Testis (tissue), 2 donors: ENCODE measurements at regions not wholly inside any gene's neighbourhood (a gene's known extent, or its start where the extent isn't known, plus 50 kb on each side); places are given as distances from the start of the nearest gene placed in this dataset.

ENCODE experiments used
- DNase-seq: peaks from one replicate; pipeline ENCODE4 v3.0.0-alpha.2; 2019
- H3K27ac ChIP-seq, 2 donors: fragments of 200-600 bp; sonication (generic); one replicate each; pipeline ENCODE4 v1.5.1; 2019
- H3K27me3 ChIP-seq: fragments of 200-600 bp; sonication (generic); one replicate; pipeline ENCODE4 v1.5.1; 2019
- H3K36me3 ChIP-seq: fragments of 200-600 bp; sonication (generic); one replicate; pipeline ENCODE4 v1.5.1; 2017; ENCODE audit warnings: low read depth; ENCODE audit errors: missing control alignments
- H3K4me1 ChIP-seq: fragments of 200-600 bp; sonication (generic); one replicate; pipeline ENCODE4 v1.5.1; 2019
- H3K4me3 ChIP-seq, 2 donors: fragments of 200-600 bp; sonication (generic); one replicate each; pipeline ENCODE4 v1.5.1; 2017 to 2019
- H3K9me3 ChIP-seq: fragments of 200-600 bp; sonication (generic); one replicate; pipeline ENCODE4 v1.5.1; 2017
- POLR2A ChIP-seq: fragments of 450-650 bp; IDR thresholded peaks from one replicate; pipeline ENCODE4 v1.6.1; 2017; ENCODE audit warnings: antibody characterized with exemption, mild to moderate bottlenecking, moderate library complexity
- WGBS, 2 donors: methylation state at CpG; one replicate each; pipeline ENCODE4 v1.1.5; 2018; 5-methylcytosine and 5-hydroxymethylcytosine counted together
- intact Hi-C: fragments of 100-400 bp; cut with DNase I; formaldehyde crosslinking; loops from one replicate; pipeline ENCODE4 v1.15.1; 2023; ENCODE audit warnings: low total_unique reads
- TF ChIP-seq, protein P1 (sequence below), 3 experiments: fragments of 450-650 bp in 2 of 3; fragments of 200-600 bp in 1 of 3; sonication (generic) in 1 of 3; IDR thresholded peaks; one replicate each; pipeline ENCODE4 v1.5.1; 2016 to 2019; ENCODE audit warnings: antibody characterized with exemption in 3 of 3, mild to moderate bottlenecking in 2 of 3, moderate library complexity in 1 of 3

DNA sequence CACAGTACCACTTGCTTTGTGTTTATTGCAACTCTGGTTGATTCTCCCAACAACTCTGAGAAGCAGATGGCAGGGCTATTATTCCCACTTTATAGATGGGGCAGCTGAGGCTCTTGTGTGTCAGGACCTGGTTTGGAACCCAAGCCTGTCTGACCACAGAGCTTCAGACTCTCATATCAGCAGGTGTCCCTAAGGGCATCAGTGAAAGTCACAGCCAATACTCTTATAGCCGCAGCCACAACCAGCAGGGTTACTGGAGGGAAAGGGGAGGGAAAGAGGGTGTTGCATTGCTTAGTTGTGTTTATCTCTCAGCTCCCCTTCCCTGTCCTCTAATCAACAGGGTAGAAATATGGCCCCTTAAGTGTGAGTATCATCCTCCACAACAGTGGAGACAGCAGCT is 304.0 kb downstream of the RRAGC start:
- intact Hi-C loops, result no loop called here
- 72 to 83% methylated on average over 1 of the region's 1 CpG for WGBS, 2 donors
- no peak for DNase-seq
- peaks cover 10% of the 10 kb centered on the region for H3K4me1 ChIP-seq
- no peak overlapping the region for H3K4me3 ChIP-seq
- H3K27me3 ChIP-seq, result no peaks in the 10 kb centered on the region
- H3K36me3 ChIP-seq, result no peaks in the 10 kb centered on the region
- TF ChIP-seq, protein P1, sequence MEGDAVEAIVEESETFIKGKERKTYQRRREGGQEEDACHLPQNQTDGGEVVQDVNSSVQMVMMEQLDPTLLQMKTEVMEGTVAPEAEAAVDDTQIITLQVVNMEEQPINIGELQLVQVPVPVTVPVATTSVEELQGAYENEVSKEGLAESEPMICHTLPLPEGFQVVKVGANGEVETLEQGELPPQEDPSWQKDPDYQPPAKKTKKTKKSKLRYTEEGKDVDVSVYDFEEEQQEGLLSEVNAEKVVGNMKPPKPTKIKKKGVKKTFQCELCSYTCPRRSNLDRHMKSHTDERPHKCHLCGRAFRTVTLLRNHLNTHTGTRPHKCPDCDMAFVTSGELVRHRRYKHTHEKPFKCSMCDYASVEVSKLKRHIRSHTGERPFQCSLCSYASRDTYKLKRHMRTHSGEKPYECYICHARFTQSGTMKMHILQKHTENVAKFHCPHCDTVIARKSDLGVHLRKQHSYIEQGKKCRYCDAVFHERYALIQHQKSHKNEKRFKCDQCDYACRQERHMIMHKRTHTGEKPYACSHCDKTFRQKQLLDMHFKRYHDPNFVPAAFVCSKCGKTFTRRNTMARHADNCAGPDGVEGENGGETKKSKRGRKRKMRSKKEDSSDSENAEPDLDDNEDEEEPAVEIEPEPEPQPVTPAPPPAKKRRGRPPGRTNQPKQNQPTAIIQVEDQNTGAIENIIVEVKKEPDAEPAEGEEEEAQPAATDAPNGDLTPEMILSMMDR (IDR thresholded peaks at IDR 0.05), result no peak
- no peak for TF ChIP-seq POLR2A
- H3K27ac ChIP-seq, result no peak overlapping the region
- H3K9me3 ChIP-seq, result no peaks in the 10 kb centered on the region

DNA sequence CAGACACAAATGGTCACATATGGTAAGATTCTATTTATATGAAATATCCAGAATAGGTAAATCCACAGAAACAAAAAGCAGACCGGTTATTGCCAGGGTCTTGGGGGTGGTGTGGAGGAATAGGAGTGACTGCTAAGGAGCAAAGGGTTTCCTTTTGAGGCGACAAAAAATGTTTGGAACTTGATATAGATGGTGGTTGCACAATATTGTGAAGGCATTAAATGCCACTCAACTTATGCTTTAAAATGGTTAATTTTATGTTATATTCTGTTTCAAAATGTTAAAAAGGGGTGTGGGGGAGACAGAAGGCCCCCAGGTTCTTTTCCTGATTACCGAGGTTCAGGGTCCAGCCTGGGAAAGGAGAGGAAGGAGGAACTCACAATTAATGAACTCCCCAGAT is 304.4 kb downstream of the RRAGC start:
- intact Hi-C loops, result no loop called here
- no peak overlapping the region for H3K4me3 ChIP-seq
- H3K27me3 ChIP-seq, result no peaks in the 10 kb centered on the region
- H3K9me3 ChIP-seq, result no peaks in the 10 kb centered on the region
- WGBS, 2 donors, result 85 to 92% methylated on average over 3 of the region's 3 CpGs
- TF ChIP-seq POLR2A, result no peak
- TF ChIP-seq, protein P1 (IDR thresholded peaks at IDR 0.05), result no peak
- DNase-seq, result no peak
- H3K36me3 ChIP-seq, result no peaks in the 10 kb centered on the region
- no peak overlapping the region for H3K27ac ChIP-seq
- H3K4me1 ChIP-seq, result peaks cover 9% of the 10 kb centered on the region

DNA sequence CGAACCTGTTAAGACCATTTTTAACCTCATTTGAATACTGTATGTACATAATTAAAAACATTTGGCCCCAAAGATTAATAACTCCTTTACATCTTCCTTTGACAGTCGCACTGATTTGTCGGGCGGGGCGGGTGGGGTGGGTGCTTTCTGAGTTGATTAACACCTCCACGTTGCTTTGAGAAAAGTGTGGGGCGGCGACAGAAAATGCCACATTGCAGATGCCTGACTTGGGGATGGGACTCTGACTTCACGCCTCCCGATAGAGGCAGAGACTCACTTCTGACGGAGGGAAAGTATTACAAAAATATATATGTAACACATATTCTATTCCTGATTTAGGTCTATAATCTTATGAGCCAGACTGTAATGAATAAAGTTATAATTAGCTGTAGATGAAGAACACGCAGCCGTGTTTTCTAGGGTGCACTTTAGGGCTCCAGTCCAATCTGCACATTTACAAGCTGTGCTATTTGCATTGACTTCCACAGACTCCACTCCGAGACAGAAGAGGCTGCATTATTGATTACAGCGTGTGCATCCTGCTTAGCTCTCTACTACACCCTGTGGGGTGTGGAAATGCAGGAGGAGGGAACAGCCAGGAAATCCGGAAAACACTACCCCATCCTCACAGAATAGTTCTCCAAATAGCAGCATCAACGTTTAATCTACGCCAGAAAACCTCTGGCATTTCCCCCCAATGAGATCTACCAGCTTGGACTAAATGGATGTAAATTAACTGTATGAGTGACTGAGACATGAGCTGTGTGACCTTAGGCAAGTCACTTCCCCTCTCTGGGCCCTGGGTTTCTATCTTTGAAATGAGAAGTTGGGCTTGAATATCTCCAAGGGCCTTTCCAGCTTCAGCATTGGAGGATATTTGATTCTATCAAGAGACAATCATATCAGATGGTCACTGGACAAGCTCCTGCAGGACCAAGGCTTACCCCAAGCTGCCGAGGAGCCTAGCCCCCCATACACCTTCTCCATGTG is 308.0 kb downstream of the RRAGC start:
- Histone ChIP-seq H3K36me3 (no peaks in the 10 kb centered on the region), H3K9me3 (no peaks in the 10 kb centered on the region), H3K27ac (no peak overlapping the region), H3K4me1 (no peaks in the 10 kb centered on the region), H3K27me3 (no peaks in the 10 kb centered on the region), H3K4me3 (no peak overlapping the region)
- 80 to 82% methylated on average over 18 to 19 of the region's 19 CpGs for WGBS, 2 donors
- DNase-seq, result no peak
- no peak for TF ChIP-seq POLR2A
- TF ChIP-seq, protein P1 (IDR thresholded peaks at IDR 0.05), result no peak
- intact Hi-C loops, result no loop called here

DNA sequence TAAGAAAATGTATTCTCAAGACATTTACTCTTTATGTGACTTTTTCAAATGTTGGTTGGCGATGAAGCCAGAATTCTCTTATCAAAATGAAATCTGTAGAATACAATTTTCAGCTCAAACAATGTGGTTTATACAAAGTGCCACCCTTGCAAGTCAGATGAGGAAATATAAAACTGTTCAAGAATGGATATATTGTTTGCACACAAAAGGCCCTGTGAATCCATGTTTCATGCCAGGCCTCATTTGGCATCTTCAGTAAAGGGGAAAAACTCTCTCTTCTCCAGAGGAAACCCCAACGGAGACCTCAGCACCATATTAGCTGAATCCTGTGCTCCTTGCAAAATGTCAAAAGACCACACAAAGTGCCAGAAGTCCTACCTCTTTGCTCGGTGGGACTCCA is 310.4 kb downstream of the RRAGC start:
- 92 to 95% methylated on average over 3 of the region's 3 CpGs for WGBS, 2 donors
- Histone ChIP-seq H3K9me3 (no peaks in the 10 kb centered on the region), H3K4me3 (no peak overlapping the region), H3K4me1 (no peaks in the 10 kb centered on the region), H3K27ac (no peak overlapping the region), H3K27me3 (no peaks in the 10 kb centered on the region), H3K36me3 (no peaks in the 10 kb centered on the region)
- DNase-seq, result no peak
- TF ChIP-seq POLR2A, result no peak
- TF ChIP-seq, protein P1 (IDR thresholded peaks at IDR 0.05), result no peak
- intact Hi-C loops, result no loop called here

DNA sequence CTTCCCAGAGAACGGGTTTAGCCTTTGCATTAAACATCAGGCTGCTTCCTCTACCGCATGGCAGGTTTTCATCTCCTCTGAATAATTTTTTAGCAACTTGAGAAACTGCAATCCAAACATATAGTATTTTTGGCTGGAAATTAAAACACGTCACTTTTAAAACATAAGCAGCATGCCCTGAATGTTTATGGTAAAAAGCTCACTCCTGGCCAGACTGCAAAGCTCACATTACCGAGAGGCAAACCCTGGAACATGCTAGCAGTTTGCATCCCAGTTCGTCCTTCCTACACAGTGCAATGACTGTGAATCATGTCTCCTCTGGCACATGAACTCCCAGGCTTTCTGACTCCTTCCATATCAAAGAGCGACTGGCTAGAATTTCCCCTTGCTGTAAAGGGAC is 312.3 kb downstream of the RRAGC start:
- 80 to 86% methylated on average over 6 of the region's 6 CpGs for WGBS, 2 donors
- Histone ChIP-seq H3K27ac (no peak overlapping the region), H3K4me3 (no peak overlapping the region), H3K9me3 (no peaks in the 10 kb centered on the region), H3K4me1 (no peaks in the 10 kb centered on the region), H3K27me3 (no peaks in the 10 kb centered on the region), H3K36me3 (no peaks in the 10 kb centered on the region)
- no peak for DNase-seq
- intact Hi-C loops, result no loop called here
- TF ChIP-seq, protein P1 (IDR thresholded peaks at IDR 0.05), result no peak
- TF ChIP-seq POLR2A, result no peak
